GM18909 (cell line): ENCODE measurements at regions not wholly inside any gene's neighbourhood (a gene's known extent, or its start where the extent isn't known, plus 50 kb on each side); places are given as distances from the start of the nearest gene placed in this dataset.
"Not testable (repeated sequence)": the region's sequence is repeated elsewhere in the genome, so short reads cannot be mapped to it uniquely, and the experiment has no call there.

ENCODE experiments used
- ATAC-seq: cut with Tn5 transposase; IDR thresholded peaks from one replicate; pipeline ENCODE4 v1.9.1; 2021; ENCODE audit warnings: mild to moderate bottlenecking; ENCODE audit not compliant: unreplicated experiment, poor library complexity

GRCh38 chr4:74505355-74505978 lies 60.5 kb downstream of the AREG start:
- ATAC-seq = not testable (repeated sequence)

- not testable (repeated sequence) for ATAC-seq
Observed at GRCh38 chr4:74509363-74509762, 64.4 kb downstream of the AREG start.

GRCh38 chr4:74516303-74516702 lies 71.4 kb downstream of the AREG start:
- ATAC-seq = no peak

- ATAC-seq = no peak
Observed at GRCh38 chr4:74517996-74518395, 73.1 kb downstream of the AREG start.

- ATAC-seq = no peak
Observed at GRCh38 chr4:74522251-74522991, 77.5 kb downstream of the AREG start.

- no peak for ATAC-seq
Observed at GRCh38 chr4:74523096-74523495, 78.2 kb downstream of the AREG start.

- no peak for ATAC-seq
Observed at GRCh38 chr4:74524985-74525384, 80.0 kb downstream of the AREG start.

GRCh38 chr4:74527049-74527448 lies 82.1 kb downstream of the AREG start:
- no peak for ATAC-seq

- no peak for ATAC-seq
Observed at GRCh38 chr4:74528178-74528577, 83.2 kb downstream of the AREG start.

- ATAC-seq = no peak
Observed at GRCh38 chr4:74529284-74530041, 84.5 kb downstream of the AREG start.

- ATAC-seq = peak; percentile 97
Observed at GRCh38 chr4:74531963-74532794, 87.2 kb downstream of the AREG start.

GRCh38 chr4:74534121-74534520 lies 89.2 kb downstream of the AREG start:
- no peak for ATAC-seq

- ATAC-seq = no peak
Observed at GRCh38 chr4:74534936-74535335, 90.0 kb downstream of the AREG start.

GRCh38 chr4:74535512-74535911 lies 90.6 kb downstream of the AREG start:
- no peak for ATAC-seq

GRCh38 chr4:74536557-74536956 lies 91.6 kb downstream of the AREG start:
- ATAC-seq = no peak

GRCh38 chr4:74537459-74537858 lies 92.5 kb downstream of the AREG start:
- ATAC-seq = no peak

- ATAC-seq = peak; percentile 67
Observed at GRCh38 chr4:74539044-74539790, 94.3 kb downstream of the AREG start.

- ATAC-seq = no peak
Observed at GRCh38 chr4:74540193-74540592, 95.3 kb downstream of the AREG start.

GRCh38 chr4:74541667-74542066 lies 96.7 kb downstream of the AREG start:
- no peak for ATAC-seq
